ENCODE measurements at regions not wholly inside any gene's neighbourhood (a gene's known extent, or its start where the extent isn't known, plus 50 kb on each side); places are given as distances from the start of the nearest gene placed in this dataset.

DNA sequence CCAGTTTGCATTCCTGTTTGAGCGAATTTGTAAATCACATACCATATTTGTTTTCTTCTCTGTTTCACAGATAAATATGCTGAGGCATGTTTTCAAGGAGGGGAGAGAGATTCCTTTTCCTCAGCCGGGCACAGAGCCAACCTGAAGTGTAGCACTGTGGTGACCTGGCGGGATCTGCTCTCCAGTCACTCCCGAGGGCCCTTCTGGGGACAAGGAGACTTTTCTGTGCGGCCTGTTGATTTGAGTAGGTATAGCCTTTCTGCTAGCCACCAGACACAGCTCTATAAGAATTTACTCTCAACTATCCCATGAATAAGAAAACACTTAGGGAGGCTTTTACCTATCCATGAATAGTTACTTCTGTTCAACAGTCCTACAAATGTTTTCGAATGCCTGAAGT, 63.5 kb upstream of the FDX1 start:
- TF ChIP-seq, protein P1, sequence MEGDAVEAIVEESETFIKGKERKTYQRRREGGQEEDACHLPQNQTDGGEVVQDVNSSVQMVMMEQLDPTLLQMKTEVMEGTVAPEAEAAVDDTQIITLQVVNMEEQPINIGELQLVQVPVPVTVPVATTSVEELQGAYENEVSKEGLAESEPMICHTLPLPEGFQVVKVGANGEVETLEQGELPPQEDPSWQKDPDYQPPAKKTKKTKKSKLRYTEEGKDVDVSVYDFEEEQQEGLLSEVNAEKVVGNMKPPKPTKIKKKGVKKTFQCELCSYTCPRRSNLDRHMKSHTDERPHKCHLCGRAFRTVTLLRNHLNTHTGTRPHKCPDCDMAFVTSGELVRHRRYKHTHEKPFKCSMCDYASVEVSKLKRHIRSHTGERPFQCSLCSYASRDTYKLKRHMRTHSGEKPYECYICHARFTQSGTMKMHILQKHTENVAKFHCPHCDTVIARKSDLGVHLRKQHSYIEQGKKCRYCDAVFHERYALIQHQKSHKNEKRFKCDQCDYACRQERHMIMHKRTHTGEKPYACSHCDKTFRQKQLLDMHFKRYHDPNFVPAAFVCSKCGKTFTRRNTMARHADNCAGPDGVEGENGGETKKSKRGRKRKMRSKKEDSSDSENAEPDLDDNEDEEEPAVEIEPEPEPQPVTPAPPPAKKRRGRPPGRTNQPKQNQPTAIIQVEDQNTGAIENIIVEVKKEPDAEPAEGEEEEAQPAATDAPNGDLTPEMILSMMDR (conservative IDR thresholded peaks at IDR 0.05 in 1 of 2, IDR thresholded peaks at IDR 0.05 in 1 of 2; ENCODE audit: low read depth in 1 of 2, low read length in 2 of 2), result no peak
- no peak for TF ChIP-seq EZH2 (IDR thresholded peaks at IDR 0.05; ENCODE audit: low read length, missing control alignments)
